NB4 (cell line): ENCODE measurements at regions not wholly inside any gene's neighbourhood (a gene's known extent, or its start where the extent isn't known, plus 50 kb on each side); places are given as distances from the start of the nearest gene placed in this dataset.

Experiments
- CTCF ChIP-seq: IDR thresholded peaks from one replicate; pipeline ENCODE4 v1.5.1; 2012; ENCODE audit warnings: low read depth, low read length
- POLR2A ChIP-seq: IDR thresholded peaks from 2 replicates; pipeline ENCODE4 v1.6.1; 2011; ENCODE audit warnings: mild to moderate bottlenecking; ENCODE audit not compliant: insufficient read length; ENCODE audit errors: extremely low read depth

- TF ChIP-seq CTCF (no peak), POLR2A (no peak)
These were observed 1333.0 kb downstream of the PCDH19 start for GRCh38 chrX:99077099-99077498.
